ENCODE measurements at regions not wholly inside any gene's neighbourhood (a gene's known extent, or its start where the extent isn't known, plus 50 kb on each side); places are given as distances from the start of the nearest gene placed in this dataset.

- no peak for DNase-seq (ENCODE audit: low read depth)
- no peak overlapping the region for H3K4me3 ChIP-seq (ENCODE audit: low read depth, low read length)
- no peak for TF ChIP-seq CTCF (IDR thresholded peaks at IDR 0.05; ENCODE audit: low read depth, low read length, missing control alignments)
- in situ Hi-C loops (cut with HindIII; ENCODE audit: low sequenced_read_pairs), result no loop called here
Observed at GRCh38 chr21:16552880-16553279, 823.1 kb downstream of the USP25 start.

- TF ChIP-seq CTCF (IDR thresholded peaks at IDR 0.05; ENCODE audit: low read depth, low read length, missing control alignments), result no peak
Observed at GRCh38 chr21:16554503-16554902, 824.7 kb downstream of the USP25 start.

GRCh38 chr21:16563116-16563515 is 833.3 kb downstream of the USP25 start:
- in situ Hi-C loops (cut with HindIII; ENCODE audit: low sequenced_read_pairs), result no loop called here

More at GRCh38 chr21:16554503-16554902, 824.7 kb downstream of the USP25 start:
- H3K4me3 ChIP-seq (ENCODE audit: low read depth, low read length), result no peak overlapping the region
- no peak for DNase-seq (ENCODE audit: low read depth)
- in situ Hi-C loops (cut with HindIII; ENCODE audit: low sequenced_read_pairs), result no loop called here

GRCh38 chr21:16563795-16564194 is 834.0 kb downstream of the USP25 start:
- no peak overlapping the region for H3K4me3 ChIP-seq (ENCODE audit: low read depth, low read length)
- no peak for TF ChIP-seq CTCF (IDR thresholded peaks at IDR 0.05; ENCODE audit: low read depth, low read length, missing control alignments)
- no peak for DNase-seq (ENCODE audit: low read depth)
- in situ Hi-C loops (cut with HindIII; ENCODE audit: low sequenced_read_pairs), result no loop called here

More at GRCh38 chr21:16563116-16563515, 833.3 kb downstream of the USP25 start:
- DNase-seq (ENCODE audit: low read depth), result no peak
- TF ChIP-seq CTCF (IDR thresholded peaks at IDR 0.05; ENCODE audit: low read depth, low read length, missing control alignments), result no peak
- H3K4me3 ChIP-seq (ENCODE audit: low read depth, low read length), result no peak overlapping the region

- in situ Hi-C loops (cut with HindIII; ENCODE audit: low sequenced_read_pairs), result no loop called here
- no peak for TF ChIP-seq CTCF (IDR thresholded peaks at IDR 0.05; ENCODE audit: low read depth, low read length, missing control alignments)
- no peak overlapping the region for H3K4me3 ChIP-seq (ENCODE audit: low read depth, low read length)
Observed at GRCh38 chr21:16568244-16568643, 838.5 kb downstream of the USP25 start.

GRCh38 chr21:16568661-16569060 is 838.9 kb downstream of the USP25 start:
- in situ Hi-C loops (cut with HindIII; ENCODE audit: low sequenced_read_pairs), result no loop called here
- TF ChIP-seq CTCF (IDR thresholded peaks at IDR 0.05; ENCODE audit: low read depth, low read length, missing control alignments), result no peak
- no peak overlapping the region for H3K4me3 ChIP-seq (ENCODE audit: low read depth, low read length)
- no peak for DNase-seq (ENCODE audit: low read depth)

More at GRCh38 chr21:16568244-16568643, 838.5 kb downstream of the USP25 start:
- DNase-seq (ENCODE audit: low read depth), result no peak

GRCh38 chr21:16569679-16570078 is 839.9 kb downstream of the USP25 start:
- no peak overlapping the region for H3K4me3 ChIP-seq (ENCODE audit: low read depth, low read length)
- TF ChIP-seq CTCF (IDR thresholded peaks at IDR 0.05; ENCODE audit: low read depth, low read length, missing control alignments), result no peak
- DNase-seq (ENCODE audit: low read depth), result no peak
- in situ Hi-C loops (cut with HindIII; ENCODE audit: low sequenced_read_pairs), result no loop called here

All from astrocyte of the cerebellum (primary cell).